C1 segment of cervical spinal cord (tissue), 14 donors: ENCODE measurements at regions not wholly inside any gene's neighbourhood (a gene's known extent, or its start where the extent isn't known, plus 50 kb on each side); places are given as distances from the start of the nearest gene placed in this dataset.

Experiments
- DNase-seq, 14 donors: peaks; one replicate each; lab custom pipeline; 2025; lab: John Stamatoyannopoulos, UW

- DNase-seq = no peak
These were observed 58.9 kb downstream of the NUDT11 start for GRCh38 chrX:51437521-51437920.

- DNase-seq = no peak
These were observed 61.3 kb downstream of the NUDT11 start for GRCh38 chrX:51435101-51435500.

- no peak for DNase-seq
These were observed 74.3 kb downstream of the NUDT11 start for GRCh38 chrX:51421972-51422597.

- DNase-seq = peak in 2 of 14 donors; percentile 4 to 6
These were observed 75.8 kb downstream of the NUDT11 start for GRCh38 chrX:51420610-51421009.

- no peak for DNase-seq
These were observed 75.8 kb downstream of the NUDT10 start for GRCh38 chrX:51408462-51408861.

GRCh38 chrX:51407520-51408409, 75.1 kb downstream of the NUDT10 start:
- DNase-seq = no peak

- no peak for DNase-seq
These were observed 74.3 kb downstream of the NUDT10 start for GRCh38 chrX:51406688-51407519.

- DNase-seq = no peak
These were observed 71.8 kb downstream of the NUDT10 start for GRCh38 chrX:51404445-51404844.

- DNase-seq = peak in 5 of 14 donors; percentile 5 to 56 (median 12)
These were observed 63.4 kb downstream of the NUDT10 start for GRCh38 chrX:51395810-51396728.

GRCh38 chrX:51395480-51395809, 62.8 kb downstream of the NUDT10 start:
- DNase-seq = peak in 1 of 14 donors; percentile 47
